Sigmoid colon (tissue), 3 donors: ENCODE measurements at regions not wholly inside any gene's neighbourhood (a gene's known extent, or its start where the extent isn't known, plus 50 kb on each side); places are given as distances from the start of the nearest gene placed in this dataset.

Experiments
- CTCF ChIP-seq, 4 experiments: fragments of 450-650 bp in 3 of 4; fragments of 200-600 bp in 1 of 4; IDR thresholded peaks; one replicate each; pipeline ENCODE4 v1.5.1; 2016 to 2019; ENCODE audit warnings: antibody characterized with exemption in 4 of 4, mild to moderate bottlenecking in 3 of 4, moderate library complexity in 2 of 4
- POLR2A ChIP-seq, 2 donors: fragments of 450-650 bp; IDR thresholded peaks; one replicate each; pipeline ENCODE4 v1.6.1; 2016; ENCODE audit warnings: antibody characterized with exemption in 2 of 2, mild to moderate bottlenecking in 2 of 2, moderate library complexity in 2 of 2

DNA sequence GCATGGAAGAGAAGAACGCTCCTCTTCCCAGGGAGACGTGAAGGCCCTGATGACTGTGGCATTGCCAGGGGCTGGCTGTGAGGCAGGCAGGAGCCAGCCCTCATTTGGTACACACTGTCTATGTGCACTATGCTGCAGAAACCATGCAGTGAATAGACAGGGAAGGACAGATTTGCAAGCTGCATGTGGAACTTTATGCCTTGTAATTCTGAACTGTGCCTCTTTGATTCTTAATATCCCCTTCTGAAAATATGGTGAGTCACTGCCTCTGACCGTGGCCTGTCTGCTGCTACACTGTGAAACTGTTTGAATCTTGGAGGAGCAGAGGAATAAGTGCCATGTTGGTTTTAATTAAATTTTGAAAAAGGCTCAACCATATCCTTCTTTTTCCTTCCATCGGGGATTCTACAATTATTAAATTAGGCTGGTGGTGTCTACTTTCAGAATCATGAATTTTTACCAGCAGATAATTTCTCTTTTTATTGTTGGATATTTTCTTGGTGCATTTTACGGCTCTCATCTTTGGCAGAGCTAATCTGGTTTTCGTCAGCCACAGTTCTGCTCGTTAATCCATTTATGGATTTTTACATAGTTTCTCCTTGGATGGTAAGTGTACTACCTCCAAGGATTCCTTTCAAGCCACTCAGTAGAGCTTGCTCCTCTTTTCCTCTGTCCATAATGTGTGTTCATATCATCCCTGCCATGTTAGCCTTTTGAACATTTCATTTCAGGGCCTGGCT is 301.0 kb upstream of the SLC35B3 start:
- TF ChIP-seq CTCF (IDR thresholded peaks at IDR 0.05) (no peak), POLR2A (IDR thresholded peaks at IDR 0.05) (no peak)
